NCI-H460 (cell line): ENCODE measurements at regions not wholly inside any gene's neighbourhood (a gene's known extent, or its start where the extent isn't known, plus 50 kb on each side); places are given as distances from the start of the nearest gene placed in this dataset.
"Not testable (repeated sequence)": the region's sequence is repeated elsewhere in the genome, so short reads cannot be mapped to it uniquely, and the experiment has no call there.

Experiments
- DNase-seq: peaks from one replicate; pipeline ENCODE4 v3.0.0-alpha.2; 2016; ENCODE audit warnings: low read depth; ENCODE audit errors: extremely low read depth

- no peak for DNase-seq
Observed at GRCh38 chr3:95215437-95215957, 1152.6 kb downstream of the NSUN3 start.

GRCh38 chr3:95217661-95218060 is 1154.8 kb downstream of the NSUN3 start:
- DNase-seq = no peak

- DNase-seq = no peak
Observed at GRCh38 chr3:95218484-95218883, 1155.6 kb downstream of the NSUN3 start.

GRCh38 chr3:95226437-95226836 is 1163.6 kb downstream of the NSUN3 start:
- no peak for DNase-seq

GRCh38 chr3:95227092-95227491 is 1164.2 kb downstream of the NSUN3 start:
- DNase-seq = no peak

DNA sequence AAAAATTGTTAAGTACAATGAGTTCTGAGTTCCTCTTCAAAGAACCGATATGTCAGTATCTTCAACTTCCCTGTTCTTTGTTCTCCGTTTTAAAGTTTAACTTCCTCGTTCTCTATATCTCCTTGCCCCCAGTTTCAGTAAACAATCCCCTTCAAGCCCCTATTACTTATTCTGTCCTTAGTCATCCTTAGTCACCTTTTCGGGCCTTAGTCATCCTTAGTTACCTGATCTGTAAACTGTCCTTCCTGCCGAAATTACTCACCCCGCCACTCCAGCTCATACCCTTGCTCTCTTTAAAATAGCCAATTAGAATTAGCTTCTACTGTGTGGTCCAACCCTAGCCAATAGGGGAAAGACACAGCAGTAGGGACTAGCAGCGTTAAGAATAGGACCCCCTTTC is 1165.6 kb downstream of the NSUN3 start:
- no peak for DNase-seq

DNA sequence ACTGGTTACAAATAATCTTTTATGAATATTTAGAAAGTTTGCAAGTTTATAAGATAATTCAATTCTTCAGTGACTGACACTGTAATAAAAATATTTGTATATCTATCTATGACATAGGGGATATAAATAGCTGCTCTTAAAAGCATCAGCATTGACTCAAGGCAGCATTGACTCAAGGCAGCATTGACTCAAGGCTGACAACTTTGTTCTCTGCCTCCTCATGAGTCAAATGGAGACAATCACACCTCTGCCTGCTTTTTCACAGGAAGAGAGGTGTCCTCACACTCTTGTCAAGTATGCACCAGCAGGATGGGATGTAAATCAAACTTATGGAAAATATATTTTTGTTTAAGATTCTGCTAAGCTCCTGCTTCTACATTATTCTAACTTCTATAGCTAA is 1173.1 kb downstream of the NSUN3 start:
- DNase-seq = no peak

DNA sequence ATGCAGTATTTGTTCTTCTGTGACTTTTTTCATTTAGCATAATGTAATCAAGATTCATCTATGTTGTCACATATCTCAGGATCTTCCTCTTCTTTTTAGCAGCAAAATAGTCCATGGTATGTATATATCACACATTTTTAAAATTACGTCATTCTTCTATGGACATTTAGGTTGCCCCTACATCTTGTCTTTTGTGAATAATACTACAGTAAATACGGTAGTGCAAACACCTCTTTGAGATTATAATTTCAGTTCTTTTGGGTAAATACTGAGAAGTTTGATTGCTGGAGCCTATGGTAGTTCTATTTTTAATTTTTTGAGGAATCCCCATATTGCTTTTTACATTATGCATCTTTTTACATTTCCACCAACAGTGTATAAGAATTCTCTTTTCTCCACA is 1174.9 kb downstream of the NSUN3 start:
- DNase-seq = no peak

DNA sequence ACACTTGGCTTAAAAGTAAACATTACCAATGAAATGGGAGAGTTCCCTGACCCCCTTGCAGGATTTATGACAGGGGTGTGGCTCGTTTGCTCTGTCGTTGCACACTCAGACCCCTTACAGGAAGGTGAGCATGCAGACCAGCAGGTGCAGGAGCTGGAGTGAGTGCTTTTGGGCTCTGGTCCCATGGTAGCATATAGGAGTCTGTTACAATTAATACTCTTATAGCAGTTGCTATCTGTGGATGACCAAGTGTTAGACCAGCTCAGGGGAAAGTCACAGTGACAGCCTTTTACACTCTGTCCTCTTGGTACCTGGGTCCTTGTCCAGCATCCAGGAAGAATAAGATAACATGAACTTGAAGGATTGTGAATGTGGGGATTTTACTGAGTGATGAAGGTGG is 1177.5 kb downstream of the NSUN3 start:
- DNase-seq = no peak

DNA sequence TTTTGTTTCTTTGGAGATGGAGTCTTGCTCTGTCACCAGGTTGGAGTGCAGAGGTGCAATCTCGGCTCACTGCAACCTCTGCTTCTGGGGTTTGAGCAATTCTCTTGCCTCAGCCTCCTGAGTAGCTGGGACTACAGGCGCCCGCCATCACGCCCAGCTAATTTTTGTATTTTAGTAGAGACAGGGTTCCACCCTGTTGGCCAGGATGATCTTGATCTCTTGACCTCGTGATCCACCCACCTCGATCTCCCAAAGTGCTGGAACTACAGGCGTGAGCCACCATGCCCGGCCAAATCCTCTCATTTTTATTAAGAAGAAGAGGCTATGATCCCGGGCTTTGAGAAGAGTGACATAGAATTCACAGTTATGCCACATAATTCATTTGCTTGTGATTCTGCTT is 1178.4 kb downstream of the NSUN3 start:
- not testable (repeated sequence) for DNase-seq

- no peak for DNase-seq
Observed at GRCh38 chr3:95246413-95246812, 1183.6 kb downstream of the NSUN3 start.

- DNase-seq = no peak
Observed at GRCh38 chr3:95254061-95254460, 1191.2 kb downstream of the NSUN3 start.

DNA sequence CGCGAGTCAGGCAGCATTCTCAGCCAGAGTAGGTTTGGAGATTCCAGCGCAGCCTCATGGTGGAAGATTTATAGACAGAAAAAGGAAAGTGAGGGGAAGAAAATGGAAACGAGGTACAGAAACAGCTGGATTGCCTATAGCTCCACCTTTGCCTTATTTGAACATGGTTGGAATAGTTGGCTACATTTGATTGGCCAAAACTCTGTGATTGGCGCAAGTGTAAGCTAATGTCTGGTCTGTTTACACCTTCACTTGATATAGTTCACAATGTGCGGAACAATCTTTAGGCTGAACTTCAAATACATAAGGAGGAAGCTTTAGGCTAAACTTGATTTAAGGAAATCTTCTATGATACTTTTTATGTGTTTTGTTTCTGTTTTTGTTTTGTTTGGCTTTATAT is 1191.9 kb downstream of the NSUN3 start:
- DNase-seq = no peak

DNA sequence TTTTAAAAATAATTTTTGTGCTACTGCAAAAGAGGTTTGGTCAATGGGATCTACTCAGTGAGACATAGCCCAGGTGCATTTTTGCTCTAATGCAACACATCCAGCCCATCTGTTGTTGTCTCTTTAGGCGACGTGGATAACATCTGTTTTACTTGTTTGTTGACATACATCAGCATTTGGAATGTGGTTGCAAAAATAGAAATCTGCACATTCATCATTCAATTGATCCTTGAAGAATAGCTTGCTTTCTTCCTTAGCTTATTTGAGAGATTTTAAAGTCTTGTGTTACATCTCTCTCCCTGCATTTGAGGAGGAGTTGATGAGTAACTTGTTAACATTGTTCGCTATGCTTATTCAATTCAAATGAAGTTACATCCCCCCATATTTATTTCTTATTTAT is 1202.3 kb downstream of the NSUN3 start:
- no peak for DNase-seq

- no peak for DNase-seq
Observed at GRCh38 chr3:95271395-95271794, 1208.5 kb downstream of the NSUN3 start.

DNA sequence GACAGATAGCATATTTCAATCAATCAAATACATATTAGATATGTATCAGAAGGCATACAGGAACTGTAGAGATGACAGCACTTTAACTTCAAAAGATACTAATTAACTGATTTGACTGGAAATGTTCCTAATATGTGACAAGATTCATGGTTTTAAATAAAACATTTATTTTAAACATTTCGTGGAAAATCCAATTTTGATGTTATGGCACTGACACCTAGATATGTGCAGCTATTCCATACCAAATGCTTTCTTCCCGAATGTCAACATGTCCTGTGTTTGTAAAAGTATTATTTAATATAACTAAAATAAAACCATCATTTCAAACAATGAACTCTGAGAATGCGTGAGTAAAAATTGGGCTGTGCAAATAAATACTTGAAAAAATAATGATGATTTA is 1209.3 kb downstream of the NSUN3 start:
- DNase-seq = no peak

DNA sequence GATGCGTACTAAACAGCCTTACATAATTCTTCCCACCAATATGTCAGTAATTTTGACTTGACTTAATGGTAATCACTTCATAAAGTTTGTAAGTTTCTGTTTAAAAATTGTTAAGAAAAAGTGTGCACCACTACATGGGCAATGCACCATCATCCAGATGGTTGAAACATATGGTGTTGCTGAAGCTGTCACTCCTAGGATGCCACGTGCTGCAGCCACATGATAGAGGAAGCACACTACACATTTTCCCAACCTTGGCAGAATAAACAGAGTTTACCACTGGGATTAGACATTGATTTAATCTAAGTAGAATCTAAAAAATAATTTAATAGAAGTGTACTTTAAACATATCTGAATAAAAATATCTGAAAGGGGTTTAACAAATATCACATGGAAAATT is 1209.9 kb downstream of the NSUN3 start:
- DNase-seq = no peak

GRCh38 chr3:95277613-95278012 is 1214.8 kb downstream of the NSUN3 start:
- no peak for DNase-seq

DNA sequence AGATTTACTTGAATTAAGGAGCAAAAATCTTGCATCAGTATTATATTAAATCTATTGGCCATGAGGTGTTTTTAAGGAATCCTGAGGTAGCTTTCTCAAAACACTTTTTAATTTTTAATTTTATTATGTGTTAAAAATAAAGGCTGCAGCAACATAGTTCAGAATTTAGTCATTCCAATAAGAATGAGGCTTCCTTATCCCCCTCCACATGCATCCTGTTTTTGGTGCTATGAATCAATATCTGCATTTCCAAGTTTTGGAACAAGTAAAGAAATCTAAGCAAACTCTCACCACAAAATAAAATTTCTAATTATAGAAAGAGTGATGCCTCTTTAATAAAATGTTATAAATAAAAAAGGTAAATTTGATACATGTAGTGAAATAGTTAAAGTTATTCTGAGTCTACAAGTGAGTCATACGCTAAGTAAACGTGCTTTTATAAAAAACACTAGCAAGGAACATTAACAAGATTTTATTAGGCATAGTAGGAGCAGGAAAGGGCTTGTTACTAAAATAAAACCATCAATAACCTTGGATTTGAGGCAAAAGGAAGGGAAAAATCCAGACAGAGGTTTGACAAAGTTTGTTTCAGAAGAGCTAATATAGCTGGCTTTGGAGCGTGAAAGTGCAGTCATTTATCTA is 1218.0 kb downstream of the NSUN3 start:
- no peak for DNase-seq

- no peak for DNase-seq
Observed at GRCh38 chr3:95289295-95289694, 1226.4 kb downstream of the NSUN3 start.

- no peak for DNase-seq
Observed at GRCh38 chr3:95297581-95297980, 1234.7 kb downstream of the NSUN3 start.

GRCh38 chr3:95302044-95302443 is 1239.2 kb downstream of the NSUN3 start:
- no peak for DNase-seq

DNA sequence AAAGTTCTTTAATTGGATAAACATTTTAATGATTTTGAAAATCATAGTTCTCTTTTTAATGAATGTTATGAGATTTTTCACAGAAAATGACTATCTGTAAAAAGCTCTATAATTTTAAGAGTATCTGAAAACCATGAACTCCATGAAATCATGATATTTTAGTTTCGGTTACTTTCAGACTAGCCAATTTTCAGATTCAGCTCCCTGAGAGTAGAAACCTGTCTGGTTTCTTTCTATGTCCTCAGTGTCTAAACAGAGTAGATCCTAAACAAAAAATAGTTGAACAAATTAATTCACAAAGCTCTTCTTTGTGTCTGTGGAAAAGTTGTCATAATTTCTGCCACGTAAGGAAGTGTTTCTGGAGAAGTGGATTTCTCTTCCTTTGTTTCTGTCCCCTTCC is 1247.7 kb downstream of the NSUN3 start:
- no peak for DNase-seq
